Lower leg skin (tissue), 4 donors: ENCODE measurements at regions not wholly inside any gene's neighbourhood (a gene's known extent, or its start where the extent isn't known, plus 50 kb on each side); places are given as distances from the start of the nearest gene placed in this dataset.

Experiments used
- DNase-seq, 2 donors: peaks; one replicate each; pipeline ENCODE4 v3.0.0-alpha.2; 2019; ENCODE audit warnings: low spot score in 2 of 2
- H3K4me3 ChIP-seq: fragments of 200-600 bp; sonication (generic); 2 replicates; pipeline ENCODE4 v1.5.1; 2017; ENCODE audit warnings: mild to moderate bottlenecking, low read depth; ENCODE audit not compliant: poor library complexity, severe bottlenecking
- CTCF ChIP-seq, 3 donors: fragments of 450-650 bp; IDR thresholded peaks; one replicate each; pipeline ENCODE4 v1.5.1; 2016; ENCODE audit warnings: antibody characterized with exemption in 3 of 3, mild to moderate bottlenecking in 3 of 3, moderate library complexity in 2 of 3
- POLR2A ChIP-seq, 2 donors: fragments of 450-650 bp; IDR thresholded peaks; one replicate each; pipeline ENCODE4 v1.6.1; 2016 to 2017; ENCODE audit warnings: antibody characterized with exemption in 2 of 2, mild to moderate bottlenecking in 1 of 2, moderate library complexity in 1 of 2
- WGBS, 2 donors: methylation state at CpG; one replicate each; pipeline ENCODE4 v1.1.5; 2018; 5-methylcytosine and 5-hydroxymethylcytosine counted together
- intact Hi-C: fragments of 100-400 bp; cut with DNase I; formaldehyde crosslinking; loops from one replicate; pipeline ENCODE4 v1.15.0; 2023; ENCODE audit warnings: low total_unique reads

- 68 to 100% methylated on average over 3 of the region's 3 CpGs for WGBS, 2 donors
- H3K4me3 ChIP-seq, result no peak overlapping the region
- TF ChIP-seq CTCF (IDR thresholded peaks at IDR 0.05), result no peak
- no peak for TF ChIP-seq POLR2A (IDR thresholded peaks at IDR 0.05)
- DNase-seq, result no peak
- intact Hi-C loops, result no loop called here
These were observed 540.1 kb downstream of the VRK1 start for GRCh38 chr14:97337267-97337666.

GRCh38 chr14:97337670-97338069, 540.5 kb downstream of the VRK1 start:
- no peak for TF ChIP-seq CTCF (IDR thresholded peaks at IDR 0.05)
- no peak for TF ChIP-seq POLR2A (IDR thresholded peaks at IDR 0.05)
- DNase-seq, result no peak
- intact Hi-C loops, result no loop called here
- H3K4me3 ChIP-seq, result no peak overlapping the region
- whole genome bisulfite sequencing, 2 donors, result 40 to 68% methylated on average over 2 of the region's 2 CpGs

- intact Hi-C loops, result no loop called here
- 95% methylated on average over 4 of the region's 4 CpGs for WGBS, 2 donors
- no peak for DNase-seq
- no peak for TF ChIP-seq CTCF (IDR thresholded peaks at IDR 0.05)
- no peak for TF ChIP-seq POLR2A (IDR thresholded peaks at IDR 0.05)
- no peak overlapping the region for H3K4me3 ChIP-seq
These were observed 547.5 kb downstream of the VRK1 start for GRCh38 chr14:97344666-97345065.

GRCh38 chr14:97346675-97347074, 549.5 kb downstream of the VRK1 start:
- H3K4me3 ChIP-seq, result no peak overlapping the region
- 80 to 97% methylated on average over 3 of the region's 3 CpGs for WGBS, 2 donors
- no peak for DNase-seq
- intact Hi-C loops, result no loop called here
- TF ChIP-seq POLR2A (IDR thresholded peaks at IDR 0.05) (no peak), CTCF (IDR thresholded peaks at IDR 0.05) (no peak)

- no peak overlapping the region for H3K4me3 ChIP-seq
- no peak for TF ChIP-seq POLR2A (IDR thresholded peaks at IDR 0.05)
- TF ChIP-seq CTCF (IDR thresholded peaks at IDR 0.05), result no peak
- intact Hi-C loops, result no loop called here
- WGBS, 2 donors, result 41 to 54% methylated on average over 3 of the region's 3 CpGs
- DNase-seq, result no peak
These were observed 552.3 kb downstream of the VRK1 start for GRCh38 chr14:97349463-97349862.

GRCh38 chr14:97349946-97350345, 552.8 kb downstream of the VRK1 start:
- H3K4me3 ChIP-seq, result no peak overlapping the region
- 87 to 92% methylated on average over 3 of the region's 3 CpGs for WGBS, 2 donors
- no peak for DNase-seq
- intact Hi-C loops, result no loop called here
- TF ChIP-seq POLR2A (IDR thresholded peaks at IDR 0.05) (no peak), CTCF (IDR thresholded peaks at IDR 0.05) (no peak)
